Spinal cord (tissue), 9 donors: ENCODE measurements at regions not wholly inside any gene's neighbourhood (a gene's known extent, or its start where the extent isn't known, plus 50 kb on each side); places are given as distances from the start of the nearest gene placed in this dataset.

Source experiments
- DNase-seq, 6 donors: peaks; one replicate each; pipeline versions ENCODE4 v3.0.0 to v3.0.0-alpha.2; 2013 to 2015; ENCODE audit warnings: low spot score in 6 of 6, low read depth in 4 of 6
- H3K27ac ChIP-seq: one replicate; pipeline ENCODE4 v1.5.1; 2013; ENCODE audit warnings: low read depth, low read length, control low read depth
- H3K27me3 ChIP-seq: one replicate; pipeline ENCODE4 v1.6.1; 2013; ENCODE audit warnings: low read length; ENCODE audit not compliant: control insufficient read depth, insufficient read depth
- H3K36me3 ChIP-seq: one replicate; pipeline ENCODE4 v1.6.1; 2013; ENCODE audit warnings: low read length; ENCODE audit not compliant: control insufficient read depth, insufficient read depth
- H3K4me1 ChIP-seq: one replicate; pipeline ENCODE4 v1.6.1; 2013; ENCODE audit warnings: low read length; ENCODE audit not compliant: control insufficient read depth, insufficient read depth
- H3K4me3 ChIP-seq: one replicate; pipeline ENCODE4 v1.5.1; 2013; ENCODE audit warnings: low read depth, low read length, control low read depth
- H3K9me3 ChIP-seq: one replicate; pipeline ENCODE4 v1.6.1; 2013; ENCODE audit warnings: low read length; ENCODE audit not compliant: control insufficient read depth, insufficient read depth
- WGBS: methylation state at CpG from one replicate; pipeline ENCODE4 v1.1.5; 2013; ENCODE audit warnings: missing lambda C conversion rate; ENCODE audit not compliant: insufficient coverage; 5-methylcytosine and 5-hydroxymethylcytosine counted together
- donor health status: healthy.

DNA sequence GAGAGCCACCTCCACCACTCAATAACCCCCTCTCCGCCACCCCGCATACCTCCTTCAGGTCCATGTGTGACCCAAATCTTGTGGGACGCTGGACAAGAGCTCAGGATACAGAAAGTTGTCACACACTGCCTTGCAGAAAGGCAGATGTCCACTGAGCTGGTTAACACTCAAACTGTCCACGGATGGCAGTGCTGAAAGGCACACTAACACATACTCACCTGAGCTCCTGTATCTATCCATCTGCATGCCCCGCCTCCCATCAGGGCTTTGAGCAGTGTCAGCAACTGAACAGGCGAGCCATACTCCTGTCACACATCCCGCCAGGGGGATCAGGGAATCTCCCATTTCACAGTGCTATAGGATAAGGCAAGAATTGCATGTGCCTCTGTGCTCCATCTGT lies 642.0 kb downstream of the GALC start:
- Histone ChIP-seq H3K27ac (no peak overlapping the region), H3K27me3 (no peaks in the 10 kb centered on the region), H3K36me3 (no peaks in the 10 kb centered on the region), H3K4me3 (no peak overlapping the region), H3K4me1 (no peaks in the 10 kb centered on the region), H3K9me3 (no peaks in the 10 kb centered on the region)
- no peak for DNase-seq
- 85% methylated on average over 5 of the region's 7 CpGs for WGBS

DNA sequence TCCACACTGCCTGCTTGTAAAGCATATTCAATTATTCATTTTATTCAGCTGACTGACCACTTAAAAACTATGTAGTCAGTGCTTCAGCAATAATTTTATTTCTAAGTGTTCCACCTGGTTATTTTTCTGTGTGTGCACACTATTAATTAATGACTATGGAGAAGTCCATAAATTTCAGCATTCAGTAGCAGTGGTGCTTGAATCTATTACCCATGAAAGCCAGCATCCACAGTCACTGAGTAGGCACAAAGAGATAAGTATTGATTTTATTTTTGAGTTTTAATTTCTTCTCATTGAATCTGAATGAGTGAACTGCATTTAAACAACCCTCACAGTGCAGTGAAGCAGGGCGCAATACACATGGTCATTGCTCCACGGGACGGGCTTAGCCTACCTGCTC lies 643.1 kb downstream of the GALC start:
- H3K36me3 ChIP-seq: no peaks in the 10 kb centered on the region
- no peaks in the 10 kb centered on the region for H3K9me3 ChIP-seq
- H3K4me3 ChIP-seq: no peak overlapping the region
- DNase-seq: peak in 1 of 6 donors; percentile 45
- H3K27ac ChIP-seq: no peak overlapping the region
- H3K27me3 ChIP-seq: no peaks in the 10 kb centered on the region
- H3K4me1 ChIP-seq: no peaks in the 10 kb centered on the region
- no CpG with 5 or more reads among the region's 3 CpGs for WGBS

DNA sequence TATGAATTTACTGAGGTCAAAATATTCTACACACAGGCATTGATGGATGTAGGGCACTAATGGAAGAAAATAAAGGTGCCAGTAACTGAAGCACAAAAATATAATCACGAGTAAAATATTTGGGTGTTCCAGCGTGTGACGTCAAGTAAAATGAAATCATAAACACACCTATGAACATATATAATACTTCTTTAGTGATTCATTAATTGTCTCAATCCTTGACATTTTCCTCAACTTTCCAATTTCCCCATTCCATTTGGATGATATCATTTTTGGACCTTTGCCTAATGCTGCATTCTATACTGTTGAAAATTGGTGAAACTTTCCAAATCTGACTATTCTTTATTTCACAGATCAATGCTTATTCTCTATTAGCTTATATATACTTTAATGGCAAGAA lies 649.3 kb downstream of the GALC start:
- H3K36me3 ChIP-seq: no peaks in the 10 kb centered on the region
- no peak for DNase-seq
- WGBS: no CpG with 5 or more reads among the region's 3 CpGs
- no peaks in the 10 kb centered on the region for H3K4me1 ChIP-seq
- no peaks in the 10 kb centered on the region for H3K9me3 ChIP-seq
- no peaks in the 10 kb centered on the region for H3K27me3 ChIP-seq
- no peak overlapping the region for H3K4me3 ChIP-seq
- no peak overlapping the region for H3K27ac ChIP-seq

DNA sequence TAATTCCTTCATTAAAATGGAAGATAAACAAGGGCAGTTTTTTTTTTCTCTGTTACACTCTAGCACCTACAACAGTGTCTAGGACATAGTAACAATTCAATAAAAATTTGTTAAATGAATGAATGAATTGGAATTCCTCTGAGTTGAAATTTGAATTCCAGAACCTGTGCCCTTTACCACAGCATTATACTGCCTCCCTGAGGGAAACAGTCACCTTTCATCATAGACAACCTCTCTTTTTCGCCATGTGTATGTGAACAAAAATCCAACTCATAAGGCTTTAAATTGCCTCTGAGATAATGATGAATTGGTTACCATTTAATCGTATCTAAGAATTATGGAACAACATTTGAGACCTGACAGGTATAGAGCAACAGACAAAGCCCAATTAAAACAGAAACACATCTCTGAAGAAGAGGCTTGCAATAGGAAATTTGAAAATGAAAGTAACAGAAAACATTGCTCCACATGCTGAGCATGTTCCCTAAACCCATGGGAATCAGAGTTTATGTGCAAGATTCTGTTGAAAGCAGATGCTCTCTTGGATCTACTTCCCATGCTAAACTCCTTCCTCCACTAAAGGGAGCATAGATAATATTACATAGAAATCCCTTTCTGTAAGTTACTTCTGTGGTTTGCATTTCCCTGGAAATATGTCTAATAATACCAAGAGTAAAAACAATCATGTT lies 657.8 kb downstream of the GALC start:
- Histone ChIP-seq H3K36me3 (no peaks in the 10 kb centered on the region), H3K4me1 (no peaks in the 10 kb centered on the region), H3K4me3 (no peak overlapping the region), H3K27ac (no peak overlapping the region), H3K27me3 (no peaks in the 10 kb centered on the region), H3K9me3 (no peaks in the 10 kb centered on the region)
- no CpG with 5 or more reads among the region's 2 CpGs for WGBS
- DNase-seq: peak in 2 of 6 donors; percentile 28

DNA sequence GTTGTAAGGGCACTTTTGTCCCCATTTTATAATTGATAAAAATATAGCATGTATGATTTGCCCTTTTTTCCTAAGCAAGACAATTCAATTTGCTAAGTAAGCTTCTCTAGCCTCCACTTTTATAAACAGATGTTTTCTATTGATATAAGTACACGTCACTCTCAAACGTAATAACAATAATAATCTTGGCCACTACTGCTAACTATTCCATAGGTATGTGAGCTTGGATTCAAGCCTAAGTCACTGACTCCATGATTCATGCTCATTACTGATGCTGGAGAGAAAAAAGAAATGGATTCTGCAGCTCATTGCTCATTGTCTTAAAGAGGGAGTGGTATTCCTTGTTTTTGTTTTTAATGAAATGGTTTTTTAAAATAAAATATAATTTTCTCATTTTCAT lies 661.0 kb downstream of the GALC start:
- Histone ChIP-seq H3K4me3 (no peak overlapping the region), H3K4me1 (no peaks in the 10 kb centered on the region), H3K36me3 (no peaks in the 10 kb centered on the region), H3K9me3 (no peaks in the 10 kb centered on the region), H3K27ac (no peak overlapping the region), H3K27me3 (no peaks in the 10 kb centered on the region)
- WGBS: no CpG with 5 or more reads among the region's 2 CpGs
- DNase-seq: no peak

DNA sequence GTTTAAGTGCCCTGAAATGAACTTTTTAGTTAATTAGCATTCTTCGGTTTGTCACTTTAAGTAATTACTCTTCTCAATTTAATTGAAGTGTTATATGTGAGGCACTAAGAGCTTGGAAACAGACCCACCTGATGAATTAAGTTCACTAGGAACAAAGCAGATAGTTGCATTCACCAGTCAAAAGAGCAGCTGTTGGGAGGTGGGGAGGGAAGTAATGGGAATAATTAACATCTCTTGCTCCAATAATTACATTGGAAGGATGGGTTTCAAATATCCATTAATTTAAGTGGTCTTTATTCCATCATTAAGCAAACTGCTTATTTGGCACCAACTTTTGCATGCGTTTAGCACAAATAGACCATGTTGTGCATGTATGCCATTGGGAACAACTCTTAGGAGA lies 667.2 kb downstream of the GALC start:
- no peaks in the 10 kb centered on the region for H3K27me3 ChIP-seq
- no peak overlapping the region for H3K27ac ChIP-seq
- DNase-seq: peak in 5 of 6 donors; percentile 10 to 87 (median 25)
- 0% methylated on average over 1 of the region's 2 CpGs for WGBS
- H3K9me3 ChIP-seq: no peaks in the 10 kb centered on the region
- no peaks in the 10 kb centered on the region for H3K4me1 ChIP-seq
- no peak overlapping the region for H3K4me3 ChIP-seq
- no peaks in the 10 kb centered on the region for H3K36me3 ChIP-seq

DNA sequence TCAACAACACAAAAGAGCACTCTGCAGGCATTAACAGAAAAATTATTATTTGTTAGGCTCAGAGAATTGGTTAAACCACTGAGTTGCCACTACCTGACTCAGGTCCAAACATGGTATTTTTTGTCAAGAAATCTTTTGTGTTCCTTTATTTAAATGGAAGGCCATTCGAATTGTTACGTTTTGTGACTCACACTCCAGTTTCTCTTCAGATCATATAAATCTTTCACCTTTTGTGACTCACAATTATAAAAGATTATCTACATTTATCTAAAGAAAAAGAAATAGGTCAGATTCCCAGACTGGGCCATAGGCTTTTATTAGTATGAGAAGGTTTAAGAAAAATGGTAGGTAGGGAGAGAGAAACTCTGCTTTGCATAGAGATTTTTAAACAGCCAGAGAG lies 669.8 kb downstream of the GALC start:
- no peak overlapping the region for H3K27ac ChIP-seq
- no CpG with 5 or more reads among the region's 2 CpGs for WGBS
- DNase-seq: no peak
- H3K4me1 ChIP-seq: no peaks in the 10 kb centered on the region
- H3K36me3 ChIP-seq: no peaks in the 10 kb centered on the region
- H3K27me3 ChIP-seq: no peaks in the 10 kb centered on the region
- H3K9me3 ChIP-seq: no peaks in the 10 kb centered on the region
- H3K4me3 ChIP-seq: no peak overlapping the region

DNA sequence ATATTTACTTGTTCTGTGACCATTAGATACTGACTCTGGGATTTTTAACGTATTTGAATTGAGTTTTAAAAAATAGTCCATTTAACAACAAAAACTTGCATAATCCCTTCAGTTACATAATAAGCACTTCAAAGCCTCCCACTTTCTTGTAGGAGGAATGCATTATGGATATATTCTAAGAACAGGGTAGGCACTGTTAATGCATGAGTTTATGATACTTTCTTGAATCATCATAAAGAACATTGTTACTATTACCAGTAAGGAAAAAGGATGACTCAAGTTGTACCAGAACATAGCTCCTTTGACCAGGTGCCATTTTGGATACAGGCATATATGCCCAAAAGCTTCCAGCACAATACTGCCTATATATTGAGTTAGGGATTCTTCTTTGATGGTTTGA lies 671.4 kb downstream of the GALC start:
- H3K27me3 ChIP-seq: no peaks in the 10 kb centered on the region
- no peaks in the 10 kb centered on the region for H3K4me1 ChIP-seq
- H3K27ac ChIP-seq: no peak overlapping the region
- no peaks in the 10 kb centered on the region for H3K36me3 ChIP-seq
- DNase-seq: no peak
- no CpG with 5 or more reads among the region's 1 CpG for WGBS
- H3K9me3 ChIP-seq: no peaks in the 10 kb centered on the region
- no peak overlapping the region for H3K4me3 ChIP-seq

DNA sequence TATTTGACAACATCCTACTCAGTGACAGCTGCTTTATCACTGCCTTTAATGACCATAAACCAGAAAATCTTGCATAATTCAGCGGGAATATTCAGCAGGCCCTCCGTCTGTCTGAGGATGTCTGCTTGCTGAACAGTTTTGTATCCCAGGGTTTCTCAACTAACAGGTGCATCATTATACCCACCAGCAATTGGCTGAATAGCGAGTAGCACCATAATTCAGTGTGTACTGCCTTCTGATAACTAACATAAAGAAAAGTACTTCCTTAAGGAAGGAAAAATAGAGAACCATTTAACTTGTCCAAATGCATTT lies 680.1 kb downstream of the GALC start:
- whole genome bisulfite sequencing: 50% methylated on average over 2 of the region's 3 CpGs

DNA sequence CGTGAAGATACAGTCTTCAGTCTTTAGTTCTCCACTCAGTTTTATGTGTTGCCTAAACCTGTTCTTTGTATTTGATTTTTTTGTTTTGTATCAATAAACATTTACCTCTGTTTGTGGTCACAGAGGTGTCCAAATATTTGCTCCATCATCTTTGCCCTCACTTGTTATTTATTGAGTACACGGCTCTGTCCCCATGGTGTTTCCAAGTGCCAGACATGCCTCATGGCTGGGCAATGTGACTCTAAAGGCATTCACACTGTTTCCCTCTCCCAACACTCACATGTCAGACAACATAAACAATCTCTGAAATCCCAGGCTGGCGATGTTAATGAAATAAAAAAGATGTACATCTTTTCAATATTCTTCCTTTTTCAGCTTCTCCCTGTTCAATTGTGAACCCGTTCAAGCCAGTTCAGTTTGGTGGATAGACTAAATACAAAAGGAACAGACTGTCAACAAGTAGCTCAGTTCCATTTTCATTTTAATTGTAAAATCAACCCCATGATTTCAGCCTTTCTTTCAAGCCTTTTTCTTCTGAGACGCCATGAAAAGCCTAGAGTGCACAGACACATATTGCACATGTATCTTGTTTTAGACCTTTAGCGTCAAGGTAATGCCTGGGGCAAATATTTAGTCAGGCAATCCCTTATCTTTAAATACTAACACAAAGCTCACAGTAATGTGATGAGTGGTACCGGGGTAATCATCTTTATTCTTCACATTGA lies 680.7 kb downstream of the GALC start:
- DNase-seq: peak in 1 of 6 donors; percentile 24
- WGBS: no CpG with 5 or more reads among the region's 7 CpGs

More for the DNA sequence above, 680.1 kb downstream of the GALC start:
- Histone ChIP-seq H3K4me3 (no peak overlapping the region), H3K36me3 (no peaks in the 10 kb centered on the region), H3K27me3 (no peaks in the 10 kb centered on the region), H3K9me3 (no peaks in the 10 kb centered on the region), H3K4me1 (no peaks in the 10 kb centered on the region), H3K27ac (no peak overlapping the region)
- peak in 2 of 6 donors; percentile 56 to 65 for DNase-seq

More for the DNA sequence above, 680.7 kb downstream of the GALC start:
- Histone ChIP-seq H3K4me3 (no peak overlapping the region), H3K27me3 (no peaks in the 10 kb centered on the region), H3K9me3 (no peaks in the 10 kb centered on the region), H3K36me3 (no peaks in the 10 kb centered on the region), H3K4me1 (no peaks in the 10 kb centered on the region), H3K27ac (no peak overlapping the region)
